Activated naive CD4-positive, alpha-beta T cell treated with anti-CD3 and anti-CD28 coated beads, Interleukin-2, amount 50 U/mL, for 24 hours (primary cell): ENCODE measurements at regions not wholly inside any gene's neighbourhood (a gene's known extent, or its start where the extent isn't known, plus 50 kb on each side); places are given as distances from the start of the nearest gene placed in this dataset.
"Not testable (repeated sequence)": the region's sequence is repeated elsewhere in the genome, so short reads cannot be mapped to it uniquely, and the experiment has no call there.

Source experiments
- H3K27ac Mint-ChIP-seq: one replicate; pipeline ENCODE4 v1.8.0; 2021; ENCODE audit warnings: mild to moderate bottlenecking, mixed read lengths
- H3K27me3 Mint-ChIP-seq: one replicate; pipeline ENCODE4 v1.8.0; 2021; ENCODE audit warnings: mixed read lengths
- H3K36me3 Mint-ChIP-seq: one replicate; pipeline ENCODE4 v1.8.0; 2021; ENCODE audit warnings: mixed read lengths
- H3K4me1 Mint-ChIP-seq: one replicate; pipeline ENCODE4 v1.8.0; 2021; ENCODE audit warnings: mixed read lengths
- H3K4me3 Mint-ChIP-seq: one replicate; pipeline ENCODE4 v1.8.0; 2021; ENCODE audit warnings: mild to moderate bottlenecking, mixed read lengths
- H3K9me3 Mint-ChIP-seq: one replicate; pipeline ENCODE4 v1.8.0; 2021; ENCODE audit warnings: mixed read lengths

- Mint-ChIP-seq H3K4me1 (no peaks in the 10 kb centered on the region), H3K36me3 (no peaks in the 10 kb centered on the region), H3K4me3 (no peak overlapping the region), H3K27me3 (peaks cover 6% of the 10 kb centered on the region), H3K27ac (no peak overlapping the region), H3K9me3 (no peaks in the 10 kb centered on the region)
Observed at GRCh38 chr13:76683854-76684253, 202.4 kb downstream of the KCTD12 start.

GRCh38 chr13:76683168-76683567 is 203.0 kb downstream of the KCTD12 start:
- Mint-ChIP-seq H3K4me3 (no peak overlapping the region), H3K36me3 (no peaks in the 10 kb centered on the region), H3K9me3 (no peaks in the 10 kb centered on the region), H3K27ac (no peak overlapping the region), H3K4me1 (no peaks in the 10 kb centered on the region), H3K27me3 (peaks cover 7% of the 10 kb centered on the region)

GRCh38 chr13:76680112-76680511 is 206.1 kb downstream of the KCTD12 start:
- Mint-ChIP-seq H3K27me3 (peaks cover 7% of the 10 kb centered on the region), H3K36me3 (no peaks in the 10 kb centered on the region), H3K4me3 (no peak overlapping the region), H3K9me3 (no peaks in the 10 kb centered on the region), H3K27ac (no peak overlapping the region), H3K4me1 (no peaks in the 10 kb centered on the region)

GRCh38 chr13:76677043-76677442 is 209.2 kb downstream of the KCTD12 start:
- no peaks in the 10 kb centered on the region for H3K36me3 Mint-ChIP-seq
- no peak overlapping the region for H3K4me3 Mint-ChIP-seq
- H3K9me3 Mint-ChIP-seq, result no peaks in the 10 kb centered on the region
- H3K4me1 Mint-ChIP-seq, result no peaks in the 10 kb centered on the region
- no peak overlapping the region for H3K27ac Mint-ChIP-seq
- H3K27me3 Mint-ChIP-seq, result peaks cover 7% of the 10 kb centered on the region

- Mint-ChIP-seq H3K27ac (no peak overlapping the region), H3K27me3 (no peaks in the 10 kb centered on the region), H3K4me1 (no peaks in the 10 kb centered on the region), H3K4me3 (no peak overlapping the region), H3K36me3 (no peaks in the 10 kb centered on the region), H3K9me3 (no peaks in the 10 kb centered on the region)
Observed at GRCh38 chr13:76672420-76672819, 213.8 kb downstream of the KCTD12 start.

- Mint-ChIP-seq H3K36me3 (no peaks in the 10 kb centered on the region), H3K4me1 (no peaks in the 10 kb centered on the region), H3K9me3 (no peaks in the 10 kb centered on the region), H3K27ac (no peak overlapping the region), H3K27me3 (no peaks in the 10 kb centered on the region), H3K4me3 (no peak overlapping the region)
Observed at GRCh38 chr13:76668716-76669115, 217.5 kb downstream of the KCTD12 start.

GRCh38 chr13:76668141-76668540 is 218.1 kb downstream of the KCTD12 start:
- Mint-ChIP-seq H3K4me1 (no peaks in the 10 kb centered on the region), H3K36me3 (no peaks in the 10 kb centered on the region), H3K27ac (no peak overlapping the region), H3K4me3 (no peak overlapping the region), H3K27me3 (no peaks in the 10 kb centered on the region), H3K9me3 (no peaks in the 10 kb centered on the region)

GRCh38 chr13:76667551-76667950 is 218.7 kb downstream of the KCTD12 start:
- Mint-ChIP-seq H3K9me3 (no peaks in the 10 kb centered on the region), H3K4me1 (no peaks in the 10 kb centered on the region), H3K4me3 (no peak overlapping the region), H3K36me3 (no peaks in the 10 kb centered on the region), H3K27ac (no peak overlapping the region), H3K27me3 (no peaks in the 10 kb centered on the region)

GRCh38 chr13:76663592-76664335 is 222.4 kb downstream of the KCTD12 start:
- Mint-ChIP-seq H3K4me3 (no peak overlapping the region), H3K27me3 (no peaks in the 10 kb centered on the region), H3K27ac (no peak overlapping the region)

GRCh38 chr13:76659074-76659473 is 227.1 kb downstream of the KCTD12 start:
- not testable (repeated sequence) for H3K27me3 Mint-ChIP-seq, H3K4me1 Mint-ChIP-seq, H3K27ac Mint-ChIP-seq, H3K36me3 Mint-ChIP-seq, H3K4me3 Mint-ChIP-seq, H3K9me3 Mint-ChIP-seq

More at GRCh38 chr13:76663592-76664335, 222.4 kb downstream of the KCTD12 start:
- no peaks in the 10 kb centered on the region for H3K36me3 Mint-ChIP-seq
- no peaks in the 10 kb centered on the region for H3K9me3 Mint-ChIP-seq
- H3K4me1 Mint-ChIP-seq, result no peaks in the 10 kb centered on the region

- no peaks in the 10 kb centered on the region for H3K4me1 Mint-ChIP-seq
- no peaks in the 10 kb centered on the region for H3K9me3 Mint-ChIP-seq
- no peak overlapping the region for H3K27ac Mint-ChIP-seq
- H3K36me3 Mint-ChIP-seq, result no peaks in the 10 kb centered on the region
- H3K4me3 Mint-ChIP-seq, result no peak overlapping the region
- peaks cover 16% of the 10 kb centered on the region for H3K27me3 Mint-ChIP-seq
Observed at GRCh38 chr13:76656500-76656899, 229.7 kb downstream of the KCTD12 start.

GRCh38 chr13:76656056-76656455 is 230.1 kb downstream of the KCTD12 start:
- Mint-ChIP-seq H3K4me3 (no peak overlapping the region), H3K4me1 (no peaks in the 10 kb centered on the region), H3K27ac (no peak overlapping the region), H3K9me3 (no peaks in the 10 kb centered on the region), H3K27me3 (peaks cover 20% of the 10 kb centered on the region), H3K36me3 (no peaks in the 10 kb centered on the region)

GRCh38 chr13:76654263-76654662 is 231.9 kb downstream of the KCTD12 start:
- peaks cover 24% of the 10 kb centered on the region for H3K27me3 Mint-ChIP-seq
- H3K27ac Mint-ChIP-seq, result no peak overlapping the region
- H3K4me3 Mint-ChIP-seq, result no peak overlapping the region

GRCh38 chr13:76651286-76651685 is 234.9 kb downstream of the KCTD12 start:
- Mint-ChIP-seq H3K4me3 (no peak overlapping the region), H3K27me3 (peaks cover 20% of the 10 kb centered on the region)

More at GRCh38 chr13:76654263-76654662, 231.9 kb downstream of the KCTD12 start:
- Mint-ChIP-seq H3K4me1 (no peaks in the 10 kb centered on the region), H3K9me3 (no peaks in the 10 kb centered on the region), H3K36me3 (no peaks in the 10 kb centered on the region)

GRCh38 chr13:76647550-76647949 is 238.7 kb downstream of the KCTD12 start:
- H3K4me1 Mint-ChIP-seq, result no peaks in the 10 kb centered on the region
- peaks cover 13% of the 10 kb centered on the region for H3K27me3 Mint-ChIP-seq
- H3K27ac Mint-ChIP-seq, result no peak overlapping the region
- no peaks in the 10 kb centered on the region for H3K9me3 Mint-ChIP-seq
- no peaks in the 10 kb centered on the region for H3K36me3 Mint-ChIP-seq
- no peak overlapping the region for H3K4me3 Mint-ChIP-seq

More at GRCh38 chr13:76651286-76651685, 234.9 kb downstream of the KCTD12 start:
- Mint-ChIP-seq H3K27ac (no peak overlapping the region), H3K9me3 (no peaks in the 10 kb centered on the region), H3K36me3 (no peaks in the 10 kb centered on the region), H3K4me1 (no peaks in the 10 kb centered on the region)

GRCh38 chr13:76646946-76647345 is 239.3 kb downstream of the KCTD12 start:
- no peak overlapping the region for H3K27ac Mint-ChIP-seq
- H3K36me3 Mint-ChIP-seq, result no peaks in the 10 kb centered on the region
- H3K4me3 Mint-ChIP-seq, result no peak overlapping the region
- H3K4me1 Mint-ChIP-seq, result no peaks in the 10 kb centered on the region
- H3K27me3 Mint-ChIP-seq, result peaks cover 13% of the 10 kb centered on the region
- H3K9me3 Mint-ChIP-seq, result no peaks in the 10 kb centered on the region

GRCh38 chr13:76645632-76646031 is 240.6 kb downstream of the KCTD12 start:
- Mint-ChIP-seq H3K36me3 (no peaks in the 10 kb centered on the region), H3K27ac (no peak overlapping the region), H3K4me1 (no peaks in the 10 kb centered on the region), H3K27me3 (peaks cover 4% of the 10 kb centered on the region), H3K4me3 (no peak overlapping the region), H3K9me3 (no peaks in the 10 kb centered on the region)
